Prostate gland (tissue), 2 donors: ENCODE measurements at regions not wholly inside any gene's neighbourhood (a gene's known extent, or its start where the extent isn't known, plus 50 kb on each side); places are given as distances from the start of the nearest gene placed in this dataset.

Experiments used
- DNase-seq: peaks from one replicate; pipeline ENCODE4 v3.0.0-alpha.2; 2019; ENCODE audit warnings: low spot score
- H3K27ac ChIP-seq, 2 donors: fragments of 200-600 bp; sonication (generic); 2 replicates each; pipeline ENCODE4 v1.5.1; 2017 to 2019
- H3K27me3 ChIP-seq: fragments of 200-600 bp; sonication (generic); replicated peaks from 2 replicates; pipeline ENCODE4 v1.5.1; 2019; ENCODE audit not compliant: insufficient read depth
- H3K36me3 ChIP-seq, 2 donors: fragments of 200-600 bp; sonication (generic); 1 replicate in 1 of 2; 2 replicates in 1 of 2; pipeline versions ENCODE4 v1.5.1 to v1.8.1; 2017 to 2019
- H3K4me1 ChIP-seq: fragments of 200-600 bp; sonication (generic); replicated peaks from 2 replicates; pipeline ENCODE4 v1.5.1; 2019
- H3K4me3 ChIP-seq, 2 donors: fragments of 200-600 bp; sonication (generic); 2 replicates each; pipeline ENCODE4 v1.5.1; 2017 to 2019
- H3K9me3 ChIP-seq: fragments of 200-600 bp; sonication (generic); 2 replicates; pipeline ENCODE4 v1.5.1; 2017
- CTCF ChIP-seq, 4 experiments: fragments of 200-600 bp in 2 of 4; fragments of 450-650 bp in 2 of 4; sonication (generic) in 2 of 4; IDR thresholded peaks; 1 replicate in 3 of 4; 2 replicates in 1 of 4; pipeline ENCODE4 v1.5.1; 2016 to 2019; ENCODE audit warnings: antibody characterized with exemption in 4 of 4, mild to moderate bottlenecking in 2 of 4, moderate library complexity in 2 of 4
- POLR2A ChIP-seq: fragments of 450-650 bp; IDR thresholded peaks from one replicate; pipeline ENCODE4 v1.6.1; 2016; ENCODE audit warnings: antibody characterized with exemption, mild to moderate bottlenecking
- POLR2AphosphoS5 ChIP-seq: sonication (generic); formaldehyde crosslinking; IDR thresholded peaks from one replicate; pipeline ENCODE4 v1.6.1; 2017; ENCODE audit warnings: antibody characterized with exemption
- WGBS: methylation state at CpG from one replicate; pipeline ENCODE4 v1.1.5; 2018; 5-methylcytosine and 5-hydroxymethylcytosine counted together
- intact Hi-C: fragments of 100-400 bp; cut with DNase I; formaldehyde crosslinking; loops from one replicate; pipeline ENCODE4 v1.14.2; 2022

GRCh38 chr5:175079707-175080106, 355.3 kb downstream of the MSX2 start:
- H3K4me1 ChIP-seq, result no peaks in the 10 kb centered on the region
- H3K27ac ChIP-seq, result no peak overlapping the region
- H3K9me3 ChIP-seq, result no peaks in the 10 kb centered on the region
- H3K36me3 ChIP-seq, result no peaks in the 10 kb centered on the region
- DNase-seq, result no peak
- WGBS, result 88% methylated on average over 2 of the region's 2 CpGs
- intact Hi-C loops, result no loop called here
- no peak overlapping the region for H3K4me3 ChIP-seq
- H3K27me3 ChIP-seq, result no peaks in the 10 kb centered on the region
- TF ChIP-seq CTCF (IDR thresholded peaks at IDR 0.05) (no peak), POLR2AphosphoS5 (no peak), POLR2A (no peak)

- TF ChIP-seq CTCF (IDR thresholded peaks at IDR 0.05), result no peak
- TF ChIP-seq POLR2A, result no peak
- no peak for TF ChIP-seq POLR2AphosphoS5
- intact Hi-C loops, result no loop called here
- no peak for DNase-seq
- Histone ChIP-seq H3K4me3 (no peak overlapping the region), H3K9me3 (no peaks in the 10 kb centered on the region), H3K27me3 (no peaks in the 10 kb centered on the region), H3K36me3 (no peaks in the 10 kb centered on the region), H3K27ac (no peak overlapping the region), H3K4me1 (no peaks in the 10 kb centered on the region)
Observed at GRCh38 chr5:175070283-175070682, 345.9 kb downstream of the MSX2 start.

GRCh38 chr5:175060257-175060656, 335.9 kb downstream of the MSX2 start:
- Histone ChIP-seq H3K4me1 (no peaks in the 10 kb centered on the region), H3K4me3 (no peak overlapping the region), H3K27ac (no peak overlapping the region), H3K9me3 (no peaks in the 10 kb centered on the region), H3K36me3 (no peaks in the 10 kb centered on the region), H3K27me3 (no peaks in the 10 kb centered on the region)
- DNase-seq, result no peak
- 64% methylated on average over 2 of the region's 2 CpGs for WGBS
- intact Hi-C loops, result no loop called here
- no peak for TF ChIP-seq POLR2A
- TF ChIP-seq POLR2AphosphoS5, result no peak
- TF ChIP-seq CTCF (IDR thresholded peaks at IDR 0.05), result no peak

- H3K4me1 ChIP-seq, result no peaks in the 10 kb centered on the region
- 13% methylated on average over 22 of the region's 22 CpGs for WGBS
- H3K36me3 ChIP-seq, result no peaks in the 10 kb centered on the region
- TF ChIP-seq CTCF (IDR thresholded peaks at IDR 0.05) (no peak), POLR2AphosphoS5 (no peak), POLR2A (no peak)
- H3K4me3 ChIP-seq, result no peak overlapping the region
- no peaks in the 10 kb centered on the region for H3K9me3 ChIP-seq
- no peaks in the 10 kb centered on the region for H3K27me3 ChIP-seq
- DNase-seq, result no peak
- intact Hi-C loops, result no loop called here
- no peak overlapping the region for H3K27ac ChIP-seq
Observed at GRCh38 chr5:175059687-175060211, 335.4 kb downstream of the MSX2 start.

- Histone ChIP-seq H3K27ac (no peak overlapping the region), H3K4me1 (no peaks in the 10 kb centered on the region), H3K4me3 (no peak overlapping the region), H3K36me3 (no peaks in the 10 kb centered on the region), H3K27me3 (peaks cover 5% of the 10 kb centered on the region), H3K9me3 (no peaks in the 10 kb centered on the region)
- intact Hi-C loops, result no loop called here
- TF ChIP-seq POLR2AphosphoS5, result no peak
- TF ChIP-seq CTCF (IDR thresholded peaks at IDR 0.05), result no peak
- no peak for TF ChIP-seq POLR2A
- DNase-seq, result no peak
- 89% methylated on average over 4 of the region's 4 CpGs for WGBS
Observed at GRCh38 chr5:175056831-175057230, 332.4 kb downstream of the MSX2 start.
